ENCODE measurements at regions not wholly inside any gene's neighbourhood (a gene's known extent, or its start where the extent isn't known, plus 50 kb on each side); places are given as distances from the start of the nearest gene placed in this dataset.

DNA sequence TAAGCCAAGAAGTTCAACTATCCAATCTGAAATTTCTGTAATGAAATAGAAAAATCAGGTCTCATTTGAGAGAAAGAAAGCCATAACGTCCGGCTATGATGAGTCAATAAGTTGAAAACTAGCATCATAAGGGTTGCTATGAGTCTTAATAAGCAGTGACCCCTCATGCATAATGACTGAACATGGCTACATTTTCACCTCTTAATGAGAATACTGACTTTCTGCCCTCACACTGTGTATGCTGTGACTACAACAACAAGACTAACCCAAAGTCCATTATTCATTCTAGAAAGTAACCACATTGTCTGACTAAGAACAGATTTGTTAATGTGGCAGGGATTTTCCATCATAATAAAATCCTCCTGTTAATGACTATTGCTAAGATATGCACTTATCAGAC is 884.0 kb upstream of the CADM2 start:
- no peak for TF ChIP-seq ZFX (IDR thresholded peaks at IDR 0.05)
- TF ChIP-seq, protein P1, sequence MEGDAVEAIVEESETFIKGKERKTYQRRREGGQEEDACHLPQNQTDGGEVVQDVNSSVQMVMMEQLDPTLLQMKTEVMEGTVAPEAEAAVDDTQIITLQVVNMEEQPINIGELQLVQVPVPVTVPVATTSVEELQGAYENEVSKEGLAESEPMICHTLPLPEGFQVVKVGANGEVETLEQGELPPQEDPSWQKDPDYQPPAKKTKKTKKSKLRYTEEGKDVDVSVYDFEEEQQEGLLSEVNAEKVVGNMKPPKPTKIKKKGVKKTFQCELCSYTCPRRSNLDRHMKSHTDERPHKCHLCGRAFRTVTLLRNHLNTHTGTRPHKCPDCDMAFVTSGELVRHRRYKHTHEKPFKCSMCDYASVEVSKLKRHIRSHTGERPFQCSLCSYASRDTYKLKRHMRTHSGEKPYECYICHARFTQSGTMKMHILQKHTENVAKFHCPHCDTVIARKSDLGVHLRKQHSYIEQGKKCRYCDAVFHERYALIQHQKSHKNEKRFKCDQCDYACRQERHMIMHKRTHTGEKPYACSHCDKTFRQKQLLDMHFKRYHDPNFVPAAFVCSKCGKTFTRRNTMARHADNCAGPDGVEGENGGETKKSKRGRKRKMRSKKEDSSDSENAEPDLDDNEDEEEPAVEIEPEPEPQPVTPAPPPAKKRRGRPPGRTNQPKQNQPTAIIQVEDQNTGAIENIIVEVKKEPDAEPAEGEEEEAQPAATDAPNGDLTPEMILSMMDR (conservative IDR thresholded peaks at IDR 0.05), result no peak
